Esophagus squamous epithelium (tissue), 4 donors: ENCODE measurements at regions not wholly inside any gene's neighbourhood (a gene's known extent, or its start where the extent isn't known, plus 50 kb on each side); places are given as distances from the start of the nearest gene placed in this dataset.

Source experiments
- POLR2A ChIP-seq, 4 donors: fragments of 450-650 bp; IDR thresholded peaks; one replicate each; pipeline ENCODE4 v1.6.1; 2017; ENCODE audit warnings: antibody characterized with exemption in 4 of 4, mild to moderate bottlenecking in 4 of 4, moderate library complexity in 3 of 4
- TF ChIP-seq, protein P1 (sequence below), 6 experiments: fragments of 450-650 bp in 4 of 6; fragments of 200-600 bp in 2 of 6; sonication (generic) in 2 of 6; IDR thresholded peaks; one replicate each; pipeline ENCODE4 v1.5.1; 2016 to 2019; ENCODE audit warnings: antibody characterized with exemption in 6 of 6, mild to moderate bottlenecking in 4 of 6, moderate library complexity in 4 of 6

DNA sequence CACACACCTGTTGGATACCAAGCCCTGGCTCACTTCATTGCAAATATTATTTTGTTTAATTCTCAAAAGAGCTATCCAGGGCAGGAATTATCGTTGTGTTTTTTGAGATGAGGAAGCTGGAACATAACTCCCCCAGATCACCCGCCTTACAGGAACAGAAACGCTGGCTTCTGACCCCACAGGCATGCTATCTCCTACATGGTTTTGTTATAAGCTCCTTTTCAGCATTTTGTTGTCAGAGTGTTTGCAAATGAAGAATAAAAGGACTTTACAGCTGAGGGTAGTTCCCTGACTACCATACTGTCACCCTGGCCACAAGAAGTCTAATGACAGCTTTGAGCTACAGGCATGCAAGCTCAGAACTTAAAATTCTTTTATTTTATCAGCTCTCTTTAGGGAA is 62.0 kb upstream of the MRPS9 start:
- TF ChIP-seq, protein P1, sequence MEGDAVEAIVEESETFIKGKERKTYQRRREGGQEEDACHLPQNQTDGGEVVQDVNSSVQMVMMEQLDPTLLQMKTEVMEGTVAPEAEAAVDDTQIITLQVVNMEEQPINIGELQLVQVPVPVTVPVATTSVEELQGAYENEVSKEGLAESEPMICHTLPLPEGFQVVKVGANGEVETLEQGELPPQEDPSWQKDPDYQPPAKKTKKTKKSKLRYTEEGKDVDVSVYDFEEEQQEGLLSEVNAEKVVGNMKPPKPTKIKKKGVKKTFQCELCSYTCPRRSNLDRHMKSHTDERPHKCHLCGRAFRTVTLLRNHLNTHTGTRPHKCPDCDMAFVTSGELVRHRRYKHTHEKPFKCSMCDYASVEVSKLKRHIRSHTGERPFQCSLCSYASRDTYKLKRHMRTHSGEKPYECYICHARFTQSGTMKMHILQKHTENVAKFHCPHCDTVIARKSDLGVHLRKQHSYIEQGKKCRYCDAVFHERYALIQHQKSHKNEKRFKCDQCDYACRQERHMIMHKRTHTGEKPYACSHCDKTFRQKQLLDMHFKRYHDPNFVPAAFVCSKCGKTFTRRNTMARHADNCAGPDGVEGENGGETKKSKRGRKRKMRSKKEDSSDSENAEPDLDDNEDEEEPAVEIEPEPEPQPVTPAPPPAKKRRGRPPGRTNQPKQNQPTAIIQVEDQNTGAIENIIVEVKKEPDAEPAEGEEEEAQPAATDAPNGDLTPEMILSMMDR (IDR thresholded peaks at IDR 0.05): no peak
- no peak for TF ChIP-seq POLR2A (IDR thresholded peaks at IDR 0.05)
